ENCODE measurements at regions not wholly inside any gene's neighbourhood (a gene's known extent, or its start where the extent isn't known, plus 50 kb on each side); places are given as distances from the start of the nearest gene placed in this dataset.

- no peak for TF ChIP-seq JUND (IDR thresholded peaks at IDR 0.05; ENCODE audit: low read depth)
- in situ Hi-C loops (cut with HindIII; ENCODE audit: low pct_unique_long_range_greater_than_20kb, low sequenced_read_pairs): no loop called here
- DNase-seq (ENCODE audit: low read depth in 1 of 2, low spot score in 1 of 2): no peak
Observed at GRCh38 chr10:133008736-133009135, 66.4 kb upstream of the CFAP46 start.

DNA sequence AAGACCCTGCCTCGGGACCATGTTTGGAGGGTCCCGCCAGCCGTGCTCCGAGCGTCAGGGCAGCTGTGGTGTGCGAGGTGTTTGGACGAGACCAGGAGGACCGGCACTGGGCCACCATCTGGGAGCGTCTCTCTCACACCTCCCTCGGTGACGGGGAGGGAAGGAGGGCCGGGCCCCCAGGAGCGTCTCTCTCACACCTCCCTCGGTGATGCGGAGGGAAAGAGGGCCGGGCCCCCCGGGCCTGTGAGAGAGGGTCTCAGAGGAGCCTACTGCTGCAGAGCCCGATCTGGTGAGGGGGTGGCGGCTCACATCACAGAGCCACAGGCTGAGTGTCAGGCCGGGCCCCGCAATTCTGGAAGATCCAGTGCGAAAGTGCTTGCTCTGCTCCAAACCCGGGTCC is 65.8 kb upstream of the CFAP46 start:
- no peak for DNase-seq (ENCODE audit: low read depth in 1 of 2, low spot score in 1 of 2)
- in situ Hi-C loops (cut with HindIII; ENCODE audit: low pct_unique_long_range_greater_than_20kb, low sequenced_read_pairs): no loop called here
- TF ChIP-seq JUND (IDR thresholded peaks at IDR 0.05; ENCODE audit: low read depth): no peak

DNA sequence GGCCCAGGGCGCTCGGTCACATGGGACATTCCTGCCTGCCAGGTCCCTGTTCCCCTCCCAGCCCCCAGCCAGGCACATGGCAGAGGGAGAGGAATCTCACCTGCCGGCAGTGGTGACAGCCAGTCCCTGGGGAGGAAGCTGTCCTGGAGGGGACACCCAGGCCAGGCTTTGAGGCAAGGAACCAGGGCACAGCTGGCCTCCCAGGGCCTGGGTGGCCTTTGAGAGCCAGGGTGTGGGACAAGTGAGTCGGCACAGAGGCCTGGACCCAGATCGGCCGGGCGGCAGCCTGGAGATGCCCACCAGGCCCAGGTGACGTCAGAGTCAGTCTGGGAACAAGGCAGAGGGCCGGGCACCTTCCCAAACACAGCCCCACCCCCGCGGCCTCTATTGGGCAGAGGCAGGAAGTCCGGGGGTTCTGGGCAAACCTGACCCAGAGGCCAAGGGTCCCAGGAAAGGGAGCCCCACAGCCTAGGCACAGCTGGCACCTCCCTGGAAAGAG is 65.0 kb upstream of the CFAP46 start:
- DNase-seq (ENCODE audit: low read depth in 1 of 2, low spot score in 1 of 2): no peak
- in situ Hi-C loops (cut with HindIII; ENCODE audit: low pct_unique_long_range_greater_than_20kb, low sequenced_read_pairs): no loop called here

GRCh38 chr10:133006806-133007205 is 64.4 kb upstream of the CFAP46 start:
- in situ Hi-C loops (cut with HindIII; ENCODE audit: low pct_unique_long_range_greater_than_20kb, low sequenced_read_pairs): no loop called here
- TF ChIP-seq JUND (IDR thresholded peaks at IDR 0.05; ENCODE audit: low read depth): no peak
- DNase-seq (ENCODE audit: low read depth in 1 of 2, low spot score in 1 of 2): no peak

More for the DNA sequence above, 65.0 kb upstream of the CFAP46 start:
- no peak for TF ChIP-seq JUND (IDR thresholded peaks at IDR 0.05; ENCODE audit: low read depth)

GRCh38 chr10:133006202-133006601 is 63.8 kb upstream of the CFAP46 start:
- no peak for TF ChIP-seq JUND (IDR thresholded peaks at IDR 0.05; ENCODE audit: low read depth)
- in situ Hi-C loops (cut with HindIII; ENCODE audit: low pct_unique_long_range_greater_than_20kb, low sequenced_read_pairs): no loop called here
- no peak for DNase-seq (ENCODE audit: low read depth in 1 of 2, low spot score in 1 of 2)

DNA sequence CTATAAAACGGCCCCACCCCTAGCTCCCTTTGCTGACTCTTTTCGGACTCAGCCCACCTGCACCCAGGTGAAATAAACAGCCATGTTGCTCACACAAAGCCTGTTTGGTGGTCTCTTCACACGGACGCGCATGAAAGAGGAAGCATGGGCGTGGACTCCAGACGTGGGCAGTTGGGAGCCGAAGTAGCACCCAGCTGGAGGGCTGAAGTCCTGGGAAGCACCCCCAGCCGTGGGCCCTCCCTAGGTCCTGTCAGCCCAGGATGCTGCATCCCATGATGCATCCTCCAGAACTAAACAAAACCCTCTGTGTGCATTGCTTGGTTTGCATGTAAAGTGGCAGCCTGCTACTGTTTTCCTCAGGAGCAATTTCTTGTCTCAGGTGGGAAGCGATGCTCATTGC is 62.1 kb upstream of the CFAP46 start:
- in situ Hi-C loops (cut with HindIII; ENCODE audit: low pct_unique_long_range_greater_than_20kb, low sequenced_read_pairs): no loop called here
- no peak for DNase-seq (ENCODE audit: low read depth in 1 of 2, low spot score in 1 of 2)
- no peak for TF ChIP-seq JUND (IDR thresholded peaks at IDR 0.05; ENCODE audit: low read depth)

DNA sequence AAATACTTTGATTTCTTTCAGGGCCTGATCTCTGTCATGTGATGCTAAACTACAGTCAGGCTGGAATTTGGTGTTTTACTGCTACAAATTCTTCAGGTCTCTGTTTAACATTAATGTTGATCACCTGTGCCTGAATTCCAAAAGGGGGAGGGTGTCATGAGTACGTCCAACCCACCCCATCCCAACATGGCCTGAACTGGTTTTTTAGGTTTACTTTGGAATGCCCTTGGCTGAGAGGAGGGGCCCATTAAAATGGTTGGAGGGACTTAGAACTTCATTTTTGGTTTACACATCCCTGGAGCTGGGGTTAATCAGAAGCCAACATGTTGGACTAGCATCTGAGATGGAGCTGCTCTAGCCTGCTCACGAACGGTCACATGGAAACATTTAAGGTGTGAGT is 60.8 kb upstream of the CFAP46 start:
- in situ Hi-C loops (cut with HindIII; ENCODE audit: low pct_unique_long_range_greater_than_20kb, low sequenced_read_pairs): no loop called here
- no peak for DNase-seq (ENCODE audit: low read depth in 1 of 2, low spot score in 1 of 2)
- no peak for TF ChIP-seq JUND (IDR thresholded peaks at IDR 0.05; ENCODE audit: low read depth)

DNA sequence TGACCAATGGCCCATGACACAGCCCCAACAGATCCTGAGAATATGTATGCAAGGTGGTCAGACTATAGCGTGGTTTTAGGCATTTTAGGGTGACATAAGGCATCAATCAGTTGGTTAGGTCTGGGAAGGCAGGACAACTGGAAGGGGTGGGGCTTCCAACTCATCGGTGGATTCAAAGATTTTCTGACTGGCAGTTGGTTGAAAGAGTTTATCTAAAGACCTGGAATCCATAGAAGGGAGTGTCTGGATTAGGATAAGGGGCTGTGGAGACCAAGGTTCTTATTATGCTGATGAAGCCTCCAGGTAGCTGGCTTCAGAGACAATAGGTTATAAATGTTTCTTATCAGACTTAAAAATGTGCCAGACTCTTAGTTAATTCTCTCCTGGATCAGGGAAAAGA is 60.3 kb upstream of the CFAP46 start:
- DNase-seq (ENCODE audit: low read depth in 1 of 2, low spot score in 1 of 2): no peak
- TF ChIP-seq JUND (IDR thresholded peaks at IDR 0.05; ENCODE audit: low read depth): no peak
- in situ Hi-C loops (cut with HindIII; ENCODE audit: low pct_unique_long_range_greater_than_20kb, low sequenced_read_pairs): no loop called here

- in situ Hi-C loops (cut with HindIII; ENCODE audit: low pct_unique_long_range_greater_than_20kb, low sequenced_read_pairs): no loop called here
- TF ChIP-seq JUND (IDR thresholded peaks at IDR 0.05; ENCODE audit: low read depth): no peak
- DNase-seq (ENCODE audit: low read depth in 1 of 2, low spot score in 1 of 2): no peak
Observed at GRCh38 chr10:133001114-133001513, 58.7 kb upstream of the CFAP46 start.

GRCh38 chr10:133000648-133001047 is 58.3 kb upstream of the CFAP46 start:
- in situ Hi-C loops (cut with HindIII; ENCODE audit: low pct_unique_long_range_greater_than_20kb, low sequenced_read_pairs): no loop called here
- TF ChIP-seq JUND (IDR thresholded peaks at IDR 0.05; ENCODE audit: low read depth): no peak
- DNase-seq (ENCODE audit: low read depth in 1 of 2, low spot score in 1 of 2): no peak

DNA sequence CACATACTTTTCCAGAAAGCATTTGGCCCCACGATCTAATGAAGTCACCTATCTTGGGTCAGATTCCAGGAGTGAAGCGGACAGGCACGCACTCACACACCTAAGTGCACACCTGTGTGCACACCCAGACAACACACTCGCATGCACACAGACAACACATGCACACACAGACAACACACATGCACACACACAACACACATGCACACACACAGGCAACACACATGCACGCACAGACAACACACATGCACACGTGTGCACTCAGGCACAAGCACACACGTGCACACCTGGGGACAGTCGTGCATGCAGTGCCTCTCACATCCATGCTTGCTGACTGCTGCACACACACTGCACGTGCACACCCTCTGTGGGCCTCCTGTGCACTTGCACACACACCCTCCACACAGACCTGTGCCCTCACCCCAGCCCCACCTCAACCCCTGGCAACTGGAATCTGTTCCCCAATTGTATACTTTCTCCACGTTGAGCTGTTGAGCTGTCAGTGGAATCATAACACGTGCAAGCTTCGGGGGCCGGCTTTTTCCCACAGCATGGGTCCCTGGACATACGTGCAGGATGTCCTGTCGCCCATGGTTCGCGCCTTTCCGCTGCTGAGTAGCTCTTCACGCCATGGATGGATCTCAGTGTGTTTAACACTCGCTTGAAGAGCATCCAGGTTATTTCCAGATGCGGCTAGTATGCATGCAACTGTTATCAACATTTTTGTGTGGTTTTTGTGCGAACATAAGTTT is 55.3 kb upstream of the CFAP46 start:
- no peak for DNase-seq (ENCODE audit: low read depth in 1 of 2, low spot score in 1 of 2)
- TF ChIP-seq JUND (IDR thresholded peaks at IDR 0.05; ENCODE audit: low read depth): no peak
- in situ Hi-C loops (cut with HindIII; ENCODE audit: low pct_unique_long_range_greater_than_20kb, low sequenced_read_pairs): no loop called here

GRCh38 chr10:132996603-132997343 is 54.4 kb upstream of the CFAP46 start:
- TF ChIP-seq JUND (IDR thresholded peaks at IDR 0.05; ENCODE audit: low read depth): no peak
- no peak for DNase-seq (ENCODE audit: low read depth in 1 of 2, low spot score in 1 of 2)
- in situ Hi-C loops (cut with HindIII; ENCODE audit: low pct_unique_long_range_greater_than_20kb, low sequenced_read_pairs): no loop called here

DNA sequence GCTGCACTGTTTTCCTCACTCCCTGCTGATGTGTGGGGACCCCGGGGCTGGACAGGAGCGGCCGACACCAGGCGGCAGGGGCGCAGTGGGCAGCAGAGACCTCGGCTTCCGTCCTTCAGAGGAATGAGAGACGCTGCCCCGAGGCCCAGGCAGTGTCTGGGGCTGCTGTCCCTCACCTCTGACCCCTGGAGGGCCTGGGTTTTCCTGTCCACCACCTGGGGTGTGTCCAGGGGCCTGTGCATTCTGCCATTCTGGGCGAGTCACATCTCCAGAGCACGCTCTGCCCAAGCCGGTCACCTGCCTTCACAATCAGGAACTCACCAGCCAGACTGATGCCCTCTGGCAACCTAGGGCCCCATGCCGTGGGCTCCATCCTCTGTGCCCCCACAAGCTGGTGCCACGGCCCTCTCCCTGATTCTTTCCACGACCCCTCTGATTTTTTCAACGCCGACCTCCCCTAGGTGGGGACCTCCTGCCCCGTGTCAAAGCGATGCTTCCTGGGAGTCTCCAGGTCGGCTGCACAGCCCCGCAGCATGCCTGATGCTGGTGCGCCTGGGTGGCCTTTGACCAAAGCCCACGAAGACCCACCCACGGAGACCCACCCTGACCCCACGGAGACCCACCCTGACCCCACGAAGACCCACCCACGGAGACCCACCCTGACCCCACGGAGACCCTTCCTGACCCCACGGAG is 53.7 kb upstream of the CFAP46 start:
- in situ Hi-C loops (cut with HindIII; ENCODE audit: low pct_unique_long_range_greater_than_20kb, low sequenced_read_pairs): no loop called here
- no peak for DNase-seq (ENCODE audit: low read depth in 1 of 2, low spot score in 1 of 2)
- TF ChIP-seq JUND (IDR thresholded peaks at IDR 0.05; ENCODE audit: low read depth): no peak

Measured in T47D (cell line).